ENCODE measurements at regions not wholly inside any gene's neighbourhood (a gene's known extent, or its start where the extent isn't known, plus 50 kb on each side); places are given as distances from the start of the nearest gene placed in this dataset.

DNA sequence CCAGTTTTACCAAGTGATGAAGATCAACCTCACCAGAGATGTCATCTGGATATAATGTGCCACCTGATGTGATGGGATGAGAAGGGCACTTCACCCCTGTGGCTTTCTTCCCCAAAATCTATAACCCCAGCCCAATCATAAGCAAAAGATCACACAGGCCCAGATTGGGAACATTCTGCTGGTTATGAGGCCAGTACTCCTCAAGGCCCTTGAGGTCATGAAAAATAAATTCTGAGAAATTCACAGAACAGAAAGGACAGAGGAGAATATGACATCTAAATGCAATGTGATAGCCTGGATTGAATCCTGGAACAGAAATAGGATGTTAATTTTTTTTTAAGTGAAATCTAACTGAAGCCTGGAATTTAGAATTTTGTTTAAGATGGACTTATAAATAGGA is 243.5 kb downstream of the CBLN4 start (continued):
- TF ChIP-seq, protein P1, sequence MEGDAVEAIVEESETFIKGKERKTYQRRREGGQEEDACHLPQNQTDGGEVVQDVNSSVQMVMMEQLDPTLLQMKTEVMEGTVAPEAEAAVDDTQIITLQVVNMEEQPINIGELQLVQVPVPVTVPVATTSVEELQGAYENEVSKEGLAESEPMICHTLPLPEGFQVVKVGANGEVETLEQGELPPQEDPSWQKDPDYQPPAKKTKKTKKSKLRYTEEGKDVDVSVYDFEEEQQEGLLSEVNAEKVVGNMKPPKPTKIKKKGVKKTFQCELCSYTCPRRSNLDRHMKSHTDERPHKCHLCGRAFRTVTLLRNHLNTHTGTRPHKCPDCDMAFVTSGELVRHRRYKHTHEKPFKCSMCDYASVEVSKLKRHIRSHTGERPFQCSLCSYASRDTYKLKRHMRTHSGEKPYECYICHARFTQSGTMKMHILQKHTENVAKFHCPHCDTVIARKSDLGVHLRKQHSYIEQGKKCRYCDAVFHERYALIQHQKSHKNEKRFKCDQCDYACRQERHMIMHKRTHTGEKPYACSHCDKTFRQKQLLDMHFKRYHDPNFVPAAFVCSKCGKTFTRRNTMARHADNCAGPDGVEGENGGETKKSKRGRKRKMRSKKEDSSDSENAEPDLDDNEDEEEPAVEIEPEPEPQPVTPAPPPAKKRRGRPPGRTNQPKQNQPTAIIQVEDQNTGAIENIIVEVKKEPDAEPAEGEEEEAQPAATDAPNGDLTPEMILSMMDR (conservative IDR thresholded peaks at IDR 0.05; ENCODE audit: low read depth in 2 of 2), result no peak

DNA sequence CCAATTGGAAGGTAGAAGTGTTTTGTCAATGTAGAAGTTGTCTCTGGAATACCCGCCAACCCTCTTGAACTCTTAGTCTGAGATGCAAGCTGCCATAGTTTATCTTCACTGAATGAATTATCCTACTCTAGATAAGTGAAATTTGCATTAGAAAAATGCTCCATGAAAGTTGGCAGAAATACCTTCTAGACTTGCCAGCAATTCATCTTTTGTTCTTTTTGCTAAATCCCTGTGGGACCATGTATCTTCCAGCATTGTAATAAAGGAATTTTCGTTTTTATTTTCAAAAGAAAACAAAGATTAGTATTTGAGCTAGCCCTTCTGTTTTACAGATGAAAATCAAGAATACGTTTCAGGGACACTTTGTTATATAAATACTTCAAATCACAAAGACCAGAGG is 244.2 kb downstream of the CBLN4 start:
- H3K9me3 Mint-ChIP-seq, result peaks cover 95% of the 10 kb centered on the region
- no peaks in the 10 kb centered on the region for H3K27me3 Mint-ChIP-seq (ENCODE audit: insufficient read depth, low read depth, poor library complexity)
- H3K27ac Mint-ChIP-seq, result no peak overlapping the region
- no peaks in the 10 kb centered on the region for H3K79me2 ChIP-seq (replicated peaks; ENCODE audit: insufficient read depth)
- no peaks in the 10 kb centered on the region for H4K20me1 ChIP-seq (replicated peaks; ENCODE audit: insufficient read depth)
- no peaks in the 10 kb centered on the region for H3K4me1 Mint-ChIP-seq
- no peaks in the 10 kb centered on the region for H3K4me1 ChIP-seq (ENCODE audit: insufficient read depth)
- TF ChIP-seq STAT1 (IDR thresholded peaks at IDR 0.05; ENCODE audit: unreplicated experiment), result no peak
- TF ChIP-seq POLR2AphosphoS5 (IDR thresholded peaks at IDR 0.05; ENCODE audit: low read depth), result no peak
- TF ChIP-seq EZH2 (IDR thresholded peaks at IDR 0.05; ENCODE audit: low read depth, unreplicated experiment), result no peak
- no peak for TF ChIP-seq ZNF331 (CRISPR knock-in tag; IDR thresholded peaks at IDR 0.05; ENCODE audit: low read depth)
- TF ChIP-seq ZNF114 (CRISPR knock-in tag; IDR thresholded peaks at IDR 0.05), result no peak
- no peak for TF ChIP-seq JUNB (IDR thresholded peaks at IDR 0.05; ENCODE audit: unreplicated experiment)
- TF ChIP-seq, protein P2, sequence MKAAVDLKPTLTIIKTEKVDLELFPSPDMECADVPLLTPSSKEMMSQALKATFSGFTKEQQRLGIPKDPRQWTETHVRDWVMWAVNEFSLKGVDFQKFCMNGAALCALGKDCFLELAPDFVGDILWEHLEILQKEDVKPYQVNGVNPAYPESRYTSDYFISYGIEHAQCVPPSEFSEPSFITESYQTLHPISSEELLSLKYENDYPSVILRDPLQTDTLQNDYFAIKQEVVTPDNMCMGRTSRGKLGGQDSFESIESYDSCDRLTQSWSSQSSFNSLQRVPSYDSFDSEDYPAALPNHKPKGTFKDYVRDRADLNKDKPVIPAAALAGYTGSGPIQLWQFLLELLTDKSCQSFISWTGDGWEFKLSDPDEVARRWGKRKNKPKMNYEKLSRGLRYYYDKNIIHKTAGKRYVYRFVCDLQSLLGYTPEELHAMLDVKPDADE (IDR thresholded peaks at IDR 0.05), result no peak
- TF ChIP-seq, protein P1 (conservative IDR thresholded peaks at IDR 0.05; ENCODE audit: low read depth in 2 of 2), result no peak
- TF ChIP-seq, protein P3, sequence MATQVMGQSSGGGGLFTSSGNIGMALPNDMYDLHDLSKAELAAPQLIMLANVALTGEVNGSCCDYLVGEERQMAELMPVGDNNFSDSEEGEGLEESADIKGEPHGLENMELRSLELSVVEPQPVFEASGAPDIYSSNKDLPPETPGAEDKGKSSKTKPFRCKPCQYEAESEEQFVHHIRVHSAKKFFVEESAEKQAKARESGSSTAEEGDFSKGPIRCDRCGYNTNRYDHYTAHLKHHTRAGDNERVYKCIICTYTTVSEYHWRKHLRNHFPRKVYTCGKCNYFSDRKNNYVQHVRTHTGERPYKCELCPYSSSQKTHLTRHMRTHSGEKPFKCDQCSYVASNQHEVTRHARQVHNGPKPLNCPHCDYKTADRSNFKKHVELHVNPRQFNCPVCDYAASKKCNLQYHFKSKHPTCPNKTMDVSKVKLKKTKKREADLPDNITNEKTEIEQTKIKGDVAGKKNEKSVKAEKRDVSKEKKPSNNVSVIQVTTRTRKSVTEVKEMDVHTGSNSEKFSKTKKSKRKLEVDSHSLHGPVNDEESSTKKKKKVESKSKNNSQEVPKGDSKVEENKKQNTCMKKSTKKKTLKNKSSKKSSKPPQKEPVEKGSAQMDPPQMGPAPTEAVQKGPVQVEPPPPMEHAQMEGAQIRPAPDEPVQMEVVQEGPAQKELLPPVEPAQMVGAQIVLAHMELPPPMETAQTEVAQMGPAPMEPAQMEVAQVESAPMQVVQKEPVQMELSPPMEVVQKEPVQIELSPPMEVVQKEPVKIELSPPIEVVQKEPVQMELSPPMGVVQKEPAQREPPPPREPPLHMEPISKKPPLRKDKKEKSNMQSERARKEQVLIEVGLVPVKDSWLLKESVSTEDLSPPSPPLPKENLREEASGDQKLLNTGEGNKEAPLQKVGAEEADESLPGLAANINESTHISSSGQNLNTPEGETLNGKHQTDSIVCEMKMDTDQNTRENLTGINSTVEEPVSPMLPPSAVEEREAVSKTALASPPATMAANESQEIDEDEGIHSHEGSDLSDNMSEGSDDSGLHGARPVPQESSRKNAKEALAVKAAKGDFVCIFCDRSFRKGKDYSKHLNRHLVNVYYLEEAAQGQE (IDR thresholded peaks at IDR 0.05; ENCODE audit: unreplicated experiment), result no peak
- TF ChIP-seq NANOG (IDR thresholded peaks at IDR 0.05; ENCODE audit: borderline replicate concordance), result no peak
- TF ChIP-seq EZH2phosphoT487 (IDR thresholded peaks at IDR 0.05; ENCODE audit: unreplicated experiment), result no peak
- H3K27ac ChIP-seq (ENCODE audit: low read depth), result no peak overlapping the region
- no peaks in the 10 kb centered on the region for H3F3A ChIP-seq (replicated peaks; ENCODE audit: low read depth)
- H2AFZ ChIP-seq, result no peak overlapping the region
- no peaks in the 10 kb centered on the region for H3K27me3 ChIP-seq (ENCODE audit: insufficient read depth)
- ATAC-seq, result no peak
- no peak overlapping the region for H3K4me3 Mint-ChIP-seq
- DNase-seq (ENCODE audit: low spot score), result no peak
- H3K4me2 ChIP-seq, result no peak overlapping the region
- peaks cover 4% of the 10 kb centered on the region; the same call in 1 of the 2 replicates for H3K36me3 ChIP-seq (ENCODE audit: insufficient read depth)
- H3K36me3 Mint-ChIP-seq (ENCODE audit: low read depth), result peaks cover 46% of the 10 kb centered on the region
- H3K9me2 ChIP-seq (ENCODE audit: insufficient read depth), result no peaks in the 10 kb centered on the region
- no peak overlapping the region for H3K4me3 ChIP-seq

All from GM23338 (cell line).